Mesodermal cell (in vitro differentiated cells): ENCODE measurements at regions not wholly inside any gene's neighbourhood (a gene's known extent, or its start where the extent isn't known, plus 50 kb on each side); places are given as distances from the start of the nearest gene placed in this dataset.

Experiments used
- H3K27ac ChIP-seq: 2 replicates; pipeline ENCODE4 v1.7.0; 2013; ENCODE audit warnings: mild to moderate bottlenecking, low read depth, low read length, moderate library complexity; ENCODE audit not compliant: severe bottlenecking
- H3K36me3 ChIP-seq: 2 replicates; pipeline ENCODE4 v1.7.1; 2013; ENCODE audit warnings: mild to moderate bottlenecking, low read length, moderate library complexity; ENCODE audit not compliant: control insufficient read depth, insufficient read depth
- H3K4me1 ChIP-seq: one replicate; pipeline ENCODE4 v1.7.1; 2013; ENCODE audit warnings: mild to moderate bottlenecking, low read length; ENCODE audit not compliant: insufficient read depth, control insufficient read depth, poor library complexity, severe bottlenecking
- H3K4me3 ChIP-seq: 2 replicates; pipeline ENCODE4 v1.7.0; 2013; ENCODE audit warnings: low read length, control low read depth, mild to moderate bottlenecking; ENCODE audit not compliant: insufficient read depth, poor library complexity, severe bottlenecking; ENCODE audit errors: extremely low read depth
- H3K9me3 ChIP-seq: 2 replicates; pipeline ENCODE4 v1.7.1; 2013; ENCODE audit warnings: mild to moderate bottlenecking, low read length, moderate library complexity; ENCODE audit not compliant: control insufficient read depth
- WGBS, 2 experiments: methylation state at CpG; one replicate each; pipeline ENCODE4 v1.1.5; 2013; ENCODE audit warnings: missing lambda C conversion rate in 2 of 2; ENCODE audit not compliant: insufficient coverage in 2 of 2; 5-methylcytosine and 5-hydroxymethylcytosine counted together

- H3K9me3 ChIP-seq: peaks cover 10% of the 10 kb centered on the region
- H3K4me3 ChIP-seq: no peak overlapping the region
- H3K36me3 ChIP-seq: no peaks in the 10 kb centered on the region
- H3K27ac ChIP-seq: no peak overlapping the region
- H3K4me1 ChIP-seq: peaks cover 17% of the 10 kb centered on the region
Observed at GRCh38 chr17:72434581-72434980, 313.8 kb downstream of the SOX9 start.

DNA sequence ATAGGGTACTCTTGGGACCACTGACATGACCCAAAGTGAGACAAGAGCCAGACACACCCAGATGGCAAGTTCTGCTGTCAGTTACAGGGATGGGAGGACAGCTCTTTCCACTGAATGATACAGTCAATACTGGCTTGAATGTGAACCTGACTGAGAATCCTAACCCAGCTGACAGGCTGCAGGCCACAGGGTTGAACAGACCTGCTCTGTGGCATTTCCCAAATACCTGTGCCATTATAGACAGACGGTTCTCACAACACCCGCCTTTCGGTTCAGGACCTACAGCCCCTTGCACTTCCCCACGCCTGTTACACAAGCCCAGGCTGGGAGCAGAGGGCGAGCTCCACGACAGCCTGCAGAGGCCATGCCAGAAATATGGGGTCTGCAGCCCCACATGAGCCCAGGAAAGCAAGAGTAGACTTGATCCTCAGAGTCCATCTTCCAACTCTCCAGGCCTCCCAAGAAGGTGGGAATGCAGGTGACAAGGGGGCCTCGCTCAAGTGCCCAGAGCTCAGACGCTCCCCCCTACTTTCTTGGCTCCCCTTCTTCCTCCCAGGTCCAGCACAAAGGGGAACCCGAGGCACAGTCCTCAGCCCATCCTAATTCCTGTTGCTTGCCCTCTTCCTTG is 314.3 kb downstream of the SOX9 start:
- Histone ChIP-seq H3K27ac (no peak overlapping the region), H3K4me3 (no peak overlapping the region), H3K9me3 (peaks cover 12% of the 10 kb centered on the region), H3K36me3 (no peaks in the 10 kb centered on the region), H3K4me1 (peaks cover 17% of the 10 kb centered on the region)
- WGBS, 2 experiments: 92 to 95% methylated on average over 6 to 7 of the region's 9 CpGs

GRCh38 chr17:72438783-72439182 is 318.0 kb downstream of the SOX9 start:
- Histone ChIP-seq H3K9me3 (peaks cover 12% of the 10 kb centered on the region), H3K27ac (no peak overlapping the region), H3K36me3 (no peaks in the 10 kb centered on the region), H3K4me1 (no peaks in the 10 kb centered on the region), H3K4me3 (no peak overlapping the region)
- 86 to 92% methylated on average over 4 to 5 of the region's 6 CpGs for WGBS, 2 experiments

- WGBS, 2 experiments: 93 to 95% methylated on average over 5 to 7 of the region's 12 CpGs
- H3K4me3 ChIP-seq: no peak overlapping the region
- peaks cover 12% of the 10 kb centered on the region for H3K9me3 ChIP-seq
- no peaks in the 10 kb centered on the region for H3K36me3 ChIP-seq
- no peak overlapping the region for H3K27ac ChIP-seq
- no peaks in the 10 kb centered on the region for H3K4me1 ChIP-seq
Observed at GRCh38 chr17:72439893-72440502, 319.2 kb downstream of the SOX9 start.

DNA sequence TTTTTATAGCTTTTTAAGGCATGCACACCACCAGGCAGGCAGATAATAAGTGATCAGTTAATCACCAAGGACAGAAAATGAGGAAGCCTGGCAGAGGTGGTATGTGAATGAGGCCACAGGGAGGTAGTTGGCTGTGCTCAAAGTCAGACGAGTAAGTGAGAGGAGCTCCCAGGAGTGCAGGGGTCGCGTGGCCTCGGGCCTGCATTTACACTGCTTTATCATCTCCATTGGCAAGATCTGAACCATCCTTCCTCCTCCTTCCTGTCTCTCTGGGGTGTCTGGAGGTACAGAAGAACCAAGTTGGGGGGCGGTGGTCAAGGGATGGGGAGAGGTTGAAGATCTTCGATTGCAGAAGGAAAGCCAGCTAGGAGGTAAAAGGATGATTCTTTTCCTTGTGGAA is 320.1 kb downstream of the SOX9 start:
- peaks cover 12% of the 10 kb centered on the region for H3K9me3 ChIP-seq
- H3K4me1 ChIP-seq: no peaks in the 10 kb centered on the region
- 94 to 100% methylated on average over 1 to 2 of the region's 6 CpGs for WGBS, 2 experiments
- H3K36me3 ChIP-seq: no peaks in the 10 kb centered on the region
- no peak overlapping the region for H3K4me3 ChIP-seq
- H3K27ac ChIP-seq: no peak overlapping the region

GRCh38 chr17:72441909-72442308 is 321.1 kb downstream of the SOX9 start:
- no peak overlapping the region for H3K4me3 ChIP-seq
- H3K27ac ChIP-seq: no peak overlapping the region
- H3K36me3 ChIP-seq: no peaks in the 10 kb centered on the region
- WGBS, 2 experiments: 100% methylated on average over 3 of the region's 4 CpGs; no CpG with 5 or more reads in 1 of the 2 experiments
- H3K9me3 ChIP-seq: peaks cover 8% of the 10 kb centered on the region
- H3K4me1 ChIP-seq: no peaks in the 10 kb centered on the region

DNA sequence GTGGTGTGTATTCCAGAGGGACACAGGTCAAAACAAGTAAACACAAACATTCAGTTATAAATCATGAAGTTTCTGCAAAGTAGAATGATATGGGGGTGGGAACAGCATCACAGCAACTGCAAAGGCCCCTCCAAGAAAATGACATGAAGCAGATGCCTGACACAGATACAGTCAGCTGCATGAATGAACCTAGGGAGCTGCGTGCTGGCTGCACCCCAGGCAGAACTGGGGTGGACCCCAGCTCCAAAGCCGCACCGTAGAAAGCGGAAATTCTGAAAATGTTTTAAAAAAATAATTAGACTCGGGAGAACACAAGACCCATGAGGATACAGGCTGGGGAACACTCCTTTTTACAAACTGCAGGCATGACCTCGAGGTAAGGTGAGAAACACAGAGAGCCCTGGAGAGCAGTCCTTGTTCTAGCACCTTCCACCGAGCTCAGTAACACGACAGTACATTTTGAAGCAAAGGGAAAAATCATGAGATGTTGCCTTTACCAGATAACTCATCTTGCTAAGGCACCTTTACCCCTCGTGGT is 323.8 kb downstream of the SOX9 start:
- Histone ChIP-seq H3K27ac (no peak overlapping the region), H3K4me1 (no peaks in the 10 kb centered on the region), H3K4me3 (no peak overlapping the region), H3K36me3 (no peaks in the 10 kb centered on the region), H3K9me3 (peaks cover 2% of the 10 kb centered on the region)
- WGBS, 2 experiments: 84 to 92% methylated on average over 4 to 8 of the region's 9 CpGs

DNA sequence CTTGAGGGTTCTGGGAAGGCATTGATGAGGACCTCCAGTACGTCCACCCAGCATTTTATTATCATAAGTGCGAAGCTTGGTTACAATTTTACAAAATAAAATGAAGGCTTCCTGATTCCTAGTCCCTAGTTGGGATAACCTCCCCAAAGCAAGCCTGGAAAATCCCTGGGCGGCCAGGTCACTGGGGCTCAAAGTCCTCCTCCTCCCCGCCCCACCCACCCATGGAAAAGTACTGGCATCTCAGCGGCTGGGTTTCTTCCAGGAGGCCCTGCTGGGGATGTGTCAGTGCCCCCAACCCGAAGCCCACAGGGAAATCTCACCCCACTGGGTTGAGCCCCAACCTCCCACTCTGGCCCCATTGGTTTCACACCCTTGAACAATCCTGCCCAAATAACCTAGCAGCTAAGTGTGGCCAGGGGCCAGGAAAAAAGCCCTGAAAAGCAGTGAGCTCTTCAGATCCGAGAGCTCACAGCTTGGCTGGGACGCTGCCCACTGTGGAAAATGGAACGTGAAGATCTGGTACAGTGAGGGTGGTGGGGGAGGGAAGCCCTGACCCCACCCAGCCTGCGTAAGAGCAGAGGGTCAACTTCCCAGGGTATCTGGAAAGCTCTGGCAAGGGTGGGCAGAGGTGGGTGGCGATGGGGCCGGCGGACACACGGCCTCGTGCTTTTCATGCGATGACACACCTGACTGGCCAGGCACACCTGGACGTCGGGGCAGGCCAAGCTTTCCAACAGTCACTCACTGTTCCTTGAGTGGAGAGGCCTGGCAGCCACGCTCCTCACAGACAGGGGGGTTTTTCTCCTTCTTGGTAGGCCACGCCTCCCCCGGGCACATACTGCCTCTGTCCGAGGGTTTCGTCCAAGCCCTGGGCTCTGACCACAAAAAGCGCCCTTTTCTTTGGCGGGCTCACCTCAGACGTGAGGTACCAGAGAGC is 324.5 kb downstream of the SOX9 start:
- Histone ChIP-seq H3K4me3 (no peak overlapping the region), H3K27ac (no peak overlapping the region), H3K9me3 (no peaks in the 10 kb centered on the region), H3K36me3 (no peaks in the 10 kb centered on the region), H3K4me1 (no peaks in the 10 kb centered on the region)
- WGBS, 2 experiments: 94 to 95% methylated on average over 17 to 22 of the region's 26 CpGs

DNA sequence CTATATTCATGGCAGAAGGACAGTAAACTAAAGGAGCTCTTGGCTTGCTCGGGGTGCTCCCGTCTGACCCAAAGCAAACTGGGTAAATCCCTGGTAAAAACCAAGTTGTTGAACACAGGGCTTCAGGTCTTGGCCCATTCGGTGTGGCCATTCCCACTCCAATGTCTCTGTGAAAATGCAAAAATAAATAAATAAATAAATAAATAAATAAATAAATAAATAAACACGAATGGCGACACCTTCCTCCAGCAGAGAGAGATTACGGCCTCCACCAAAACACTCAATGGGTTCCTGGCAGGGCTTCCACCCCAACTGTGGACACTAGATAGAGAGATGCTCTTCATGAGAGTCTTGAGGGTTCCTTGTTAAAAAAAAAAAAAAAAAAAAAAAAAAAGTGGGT is 325.3 kb downstream of the SOX9 start:
- Histone ChIP-seq H3K9me3 (no peaks in the 10 kb centered on the region), H3K4me1 (no peaks in the 10 kb centered on the region), H3K4me3 (no peak overlapping the region), H3K36me3 (no peaks in the 10 kb centered on the region), H3K27ac (no peak overlapping the region)
- 100% methylated on average over 2 of the region's 6 CpGs for WGBS, 2 experiments

DNA sequence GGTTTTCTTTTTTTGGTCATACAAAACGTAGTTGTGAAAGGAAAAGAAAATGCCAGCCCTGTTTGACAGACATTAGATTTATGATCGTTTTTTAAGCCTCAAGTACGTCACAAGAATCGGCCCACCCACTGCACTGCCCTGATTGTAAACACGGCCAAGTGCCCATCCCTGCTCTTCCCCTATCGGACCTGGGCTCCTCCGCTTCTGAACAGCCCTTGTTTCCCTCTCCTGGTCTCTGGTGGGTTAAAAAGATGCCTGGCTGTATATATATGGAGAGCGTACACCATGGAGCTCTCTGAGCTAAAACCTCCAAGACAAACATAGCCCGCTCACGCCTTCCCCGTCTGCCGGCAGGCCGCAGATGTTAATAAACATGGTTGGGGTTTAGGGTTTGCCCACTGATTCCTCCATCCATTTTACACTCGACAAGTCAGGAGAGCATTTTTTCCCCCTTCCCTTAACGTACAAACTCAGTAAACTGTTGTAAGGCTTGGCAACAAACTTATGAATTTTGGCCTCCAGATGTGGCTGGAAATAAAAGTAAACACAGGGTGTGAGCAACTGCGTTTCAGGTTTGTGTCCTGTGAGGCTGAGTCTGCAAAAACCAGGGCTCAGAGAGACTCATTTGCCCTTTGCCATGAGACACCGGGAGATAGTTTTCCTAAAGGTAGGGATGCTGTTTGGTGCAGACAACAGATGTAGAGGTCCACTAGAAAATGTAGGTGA is 325.9 kb downstream of the SOX9 start:
- WGBS, 2 experiments: 96 to 97% methylated on average over 11 to 12 of the region's 17 CpGs
- Histone ChIP-seq H3K36me3 (no peaks in the 10 kb centered on the region), H3K4me3 (no peak overlapping the region), H3K27ac (no peak overlapping the region), H3K9me3 (no peaks in the 10 kb centered on the region), H3K4me1 (no peaks in the 10 kb centered on the region)
